ENCODE measurements at regions not wholly inside any gene's neighbourhood (a gene's known extent, or its start where the extent isn't known, plus 50 kb on each side); places are given as distances from the start of the nearest gene placed in this dataset.

DNA sequence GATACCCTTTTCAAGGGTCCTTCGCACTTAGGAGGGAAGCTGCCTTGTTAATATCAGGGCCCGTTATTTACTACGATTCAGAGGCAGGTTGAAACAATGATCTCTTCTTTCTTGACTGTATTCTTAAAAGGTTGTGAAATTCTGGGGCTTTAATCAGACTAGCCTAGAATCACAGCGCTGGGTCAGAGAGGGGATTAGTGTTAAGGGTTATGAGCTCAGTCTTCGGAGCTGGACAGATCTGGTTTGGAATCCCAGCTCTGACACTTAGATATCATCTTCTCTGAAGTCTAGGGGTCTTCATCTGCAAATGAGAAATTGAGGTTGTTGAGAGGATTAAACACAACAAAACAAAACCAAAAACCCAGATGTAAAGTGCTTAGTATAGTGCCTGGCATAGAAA lies 77.4 kb downstream of the CD83 start:
- no peak for ATAC-seq

DNA sequence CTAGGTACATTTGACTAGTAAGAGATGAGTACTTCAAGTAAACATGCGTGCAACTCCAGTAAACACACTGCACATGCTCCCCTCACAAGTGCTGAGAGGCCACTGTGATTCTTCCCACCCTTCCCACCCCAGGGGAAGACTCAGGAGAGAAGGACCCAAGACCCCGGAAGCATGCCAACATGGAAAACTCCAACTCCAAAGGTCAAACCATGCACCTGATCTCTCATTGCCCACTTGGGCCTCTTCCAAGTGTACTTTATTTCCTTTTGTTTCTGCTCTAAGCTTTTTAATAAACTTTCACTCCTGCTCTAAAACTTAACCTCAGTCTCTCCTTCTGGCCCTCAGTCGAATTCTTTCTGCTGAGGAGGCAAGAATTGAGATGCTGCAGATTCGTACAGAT lies 78.5 kb downstream of the CD83 start:
- no peak for TF ChIP-seq CSDC2 (CRISPR knock-in tag; IDR thresholded peaks at IDR 0.05)
- TF ChIP-seq, protein P1, sequence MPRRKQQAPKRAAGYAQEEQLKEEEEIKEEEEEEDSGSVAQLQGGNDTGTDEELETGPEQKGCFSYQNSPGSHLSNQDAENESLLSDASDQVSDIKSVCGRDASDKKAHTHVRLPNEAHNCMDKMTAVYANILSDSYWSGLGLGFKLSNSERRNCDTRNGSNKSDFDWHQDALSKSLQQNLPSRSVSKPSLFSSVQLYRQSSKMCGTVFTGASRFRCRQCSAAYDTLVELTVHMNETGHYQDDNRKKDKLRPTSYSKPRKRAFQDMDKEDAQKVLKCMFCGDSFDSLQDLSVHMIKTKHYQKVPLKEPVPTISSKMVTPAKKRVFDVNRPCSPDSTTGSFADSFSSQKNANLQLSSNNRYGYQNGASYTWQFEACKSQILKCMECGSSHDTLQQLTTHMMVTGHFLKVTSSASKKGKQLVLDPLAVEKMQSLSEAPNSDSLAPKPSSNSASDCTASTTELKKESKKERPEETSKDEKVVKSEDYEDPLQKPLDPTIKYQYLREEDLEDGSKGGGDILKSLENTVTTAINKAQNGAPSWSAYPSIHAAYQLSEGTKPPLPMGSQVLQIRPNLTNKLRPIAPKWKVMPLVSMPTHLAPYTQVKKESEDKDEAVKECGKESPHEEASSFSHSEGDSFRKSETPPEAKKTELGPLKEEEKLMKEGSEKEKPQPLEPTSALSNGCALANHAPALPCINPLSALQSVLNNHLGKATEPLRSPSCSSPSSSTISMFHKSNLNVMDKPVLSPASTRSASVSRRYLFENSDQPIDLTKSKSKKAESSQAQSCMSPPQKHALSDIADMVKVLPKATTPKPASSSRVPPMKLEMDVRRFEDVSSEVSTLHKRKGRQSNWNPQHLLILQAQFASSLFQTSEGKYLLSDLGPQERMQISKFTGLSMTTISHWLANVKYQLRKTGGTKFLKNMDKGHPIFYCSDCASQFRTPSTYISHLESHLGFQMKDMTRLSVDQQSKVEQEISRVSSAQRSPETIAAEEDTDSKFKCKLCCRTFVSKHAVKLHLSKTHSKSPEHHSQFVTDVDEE (CRISPR knock-in tag; IDR thresholded peaks at IDR 0.05) = no peak
- TF ChIP-seq, protein P2, sequence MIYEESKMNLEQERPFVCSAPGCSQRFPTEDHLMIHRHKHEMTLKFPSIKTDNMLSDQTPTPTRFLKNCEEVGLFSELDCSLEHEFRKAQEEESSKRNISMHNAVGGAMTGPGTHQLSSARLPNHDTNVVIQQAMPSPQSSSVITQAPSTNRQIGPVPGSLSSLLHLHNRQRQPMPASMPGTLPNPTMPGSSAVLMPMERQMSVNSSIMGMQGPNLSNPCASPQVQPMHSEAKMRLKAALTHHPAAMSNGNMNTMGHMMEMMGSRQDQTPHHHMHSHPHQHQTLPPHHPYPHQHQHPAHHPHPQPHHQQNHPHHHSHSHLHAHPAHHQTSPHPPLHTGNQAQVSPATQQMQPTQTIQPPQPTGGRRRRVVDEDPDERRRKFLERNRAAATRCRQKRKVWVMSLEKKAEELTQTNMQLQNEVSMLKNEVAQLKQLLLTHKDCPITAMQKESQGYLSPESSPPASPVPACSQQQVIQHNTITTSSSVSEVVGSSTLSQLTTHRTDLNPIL (CRISPR knock-in tag; IDR thresholded peaks at IDR 0.05; ENCODE audit: low read depth) = no peak
- TF ChIP-seq ZFP3 (CRISPR knock-in tag; IDR thresholded peaks at IDR 0.05) = no peak
- no peak for TF ChIP-seq OSR1 (CRISPR knock-in tag; IDR thresholded peaks at IDR 0.05)
- ATAC-seq = no peak

More for the DNA sequence above, 77.4 kb downstream of the CD83 start:
- no peak for TF ChIP-seq GLIS3 (CRISPR knock-in tag; IDR thresholded peaks at IDR 0.05)

DNA sequence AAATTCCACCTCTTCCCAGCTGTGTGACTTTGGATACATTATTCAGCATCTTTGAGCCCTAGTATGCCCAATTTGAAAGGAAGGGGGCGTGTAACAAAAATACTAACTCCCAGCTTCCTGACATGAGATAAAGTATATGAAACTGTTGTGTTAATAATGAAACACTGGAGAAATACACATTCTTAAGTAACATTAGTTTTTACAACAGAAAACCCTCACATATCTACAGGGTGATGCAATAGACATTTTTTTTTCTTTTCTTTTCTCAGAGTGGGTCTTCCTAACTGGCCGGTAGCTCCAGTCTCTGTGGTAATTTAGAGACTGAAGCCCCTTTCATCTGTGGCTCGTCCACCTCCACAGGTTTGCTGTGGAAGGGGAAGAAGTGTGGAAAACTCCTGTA lies 79.5 kb downstream of the CD83 start:
- ATAC-seq = no peak
- TF ChIP-seq PPARA (CRISPR knock-in tag; IDR thresholded peaks at IDR 0.05; ENCODE audit: borderline replicate concordance) (no peak), TCF4 (CRISPR knock-in tag; IDR thresholded peaks at IDR 0.05; ENCODE audit: borderline replicate concordance) (no peak), ZNF70 (CRISPR knock-in tag; IDR thresholded peaks at IDR 0.05) (no peak), BACH2 (CRISPR knock-in tag; IDR thresholded peaks at IDR 0.05; ENCODE audit: borderline replicate concordance) (no peak), ESRRG (CRISPR knock-in tag; IDR thresholded peaks at IDR 0.05) (no peak), ISL1 (CRISPR knock-in tag; IDR thresholded peaks at IDR 0.05) (no peak), ZNF8 (CRISPR knock-in tag; IDR thresholded peaks at IDR 0.05) (no peak), TOX (CRISPR knock-in tag; IDR thresholded peaks at IDR 0.05; ENCODE audit: borderline replicate concordance) (no peak), CSDC2 (CRISPR knock-in tag; IDR thresholded peaks at IDR 0.05) (no peak), ARNTL (CRISPR knock-in tag; IDR thresholded peaks at IDR 0.05; ENCODE audit: borderline replicate concordance, low read depth) (no peak)
- TF ChIP-seq, protein P3, sequence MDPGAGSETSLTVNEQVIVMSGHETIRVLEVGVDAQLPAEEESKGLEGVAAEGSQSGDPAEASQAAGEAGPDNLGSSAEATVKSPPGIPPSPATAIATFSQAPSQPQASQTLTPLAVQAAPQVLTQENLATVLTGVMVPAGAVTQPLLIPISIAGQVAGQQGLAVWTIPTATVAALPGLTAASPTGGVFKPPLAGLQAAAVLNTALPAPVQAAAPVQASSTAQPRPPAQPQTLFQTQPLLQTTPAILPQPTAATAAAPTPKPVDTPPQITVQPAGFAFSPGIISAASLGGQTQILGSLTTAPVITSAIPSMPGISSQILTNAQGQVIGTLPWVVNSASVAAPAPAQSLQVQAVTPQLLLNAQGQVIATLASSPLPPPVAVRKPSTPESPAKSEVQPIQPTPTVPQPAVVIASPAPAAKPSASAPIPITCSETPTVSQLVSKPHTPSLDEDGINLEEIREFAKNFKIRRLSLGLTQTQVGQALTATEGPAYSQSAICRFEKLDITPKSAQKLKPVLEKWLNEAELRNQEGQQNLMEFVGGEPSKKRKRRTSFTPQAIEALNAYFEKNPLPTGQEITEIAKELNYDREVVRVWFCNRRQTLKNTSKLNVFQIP (CRISPR knock-in tag; IDR thresholded peaks at IDR 0.05; ENCODE audit: borderline replicate concordance, low read depth) = no peak

DNA sequence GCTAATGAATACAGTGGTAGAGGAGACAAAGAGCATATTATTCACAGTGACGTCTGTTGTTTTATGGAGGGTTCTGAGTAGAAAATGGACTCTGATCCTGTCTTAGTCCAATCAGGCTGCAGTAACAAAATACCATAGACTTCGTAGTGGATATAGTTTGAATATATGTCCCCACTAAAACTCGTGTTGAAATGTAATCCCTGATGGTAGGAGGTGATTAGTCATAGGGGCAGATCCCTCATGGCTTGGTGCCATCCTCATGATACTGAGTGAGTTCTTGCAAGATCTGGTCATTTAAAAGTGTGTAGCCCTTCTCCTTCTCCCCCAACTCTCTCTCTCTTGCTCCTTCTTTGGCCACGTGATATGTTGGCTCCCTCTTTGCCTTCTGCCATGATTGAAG lies 82.5 kb downstream of the CD83 start:
- TF ChIP-seq, protein P2 (CRISPR knock-in tag; IDR thresholded peaks at IDR 0.05; ENCODE audit: low read depth) = no peak
- no peak for TF ChIP-seq ARNTL (CRISPR knock-in tag; IDR thresholded peaks at IDR 0.05; ENCODE audit: borderline replicate concordance, low read depth)
- TF ChIP-seq, protein P1 (CRISPR knock-in tag; IDR thresholded peaks at IDR 0.05) = no peak
- no peak for TF ChIP-seq GLIS3 (CRISPR knock-in tag; IDR thresholded peaks at IDR 0.05)
- no peak for TF ChIP-seq BACH2 (CRISPR knock-in tag; IDR thresholded peaks at IDR 0.05; ENCODE audit: borderline replicate concordance)
- TF ChIP-seq ZNF565 (CRISPR knock-in tag; conservative IDR thresholded peaks at IDR 0.05; ENCODE audit: low read depth) = no peak
- no peak for ATAC-seq
